Neural crest cell (in vitro differentiated cells): ENCODE measurements at regions not wholly inside any gene's neighbourhood (a gene's known extent, or its start where the extent isn't known, plus 50 kb on each side); places are given as distances from the start of the nearest gene placed in this dataset.
A peak's percentile ranks its signal among the peaks of the same experiment; 100 is the strongest.

ENCODE experiments used
- DNase-seq: peaks from one replicate; pipeline ENCODE4 v3.0.0; 2021; ENCODE audit warnings: low read depth, mixed read lengths, low spot score
- H3K27ac Mint-ChIP-seq: one replicate; pipeline ENCODE4 v1.8.0; 2021; ENCODE audit warnings: mild to moderate bottlenecking, mixed read lengths; ENCODE audit not compliant: unreplicated experiment
- H3K27me3 Mint-ChIP-seq: 2 replicates; pipeline ENCODE4 v1.8.0; 2021; ENCODE audit warnings: low read depth, mild to moderate bottlenecking, mixed read lengths
- H3K36me3 Mint-ChIP-seq: 2 replicates; pipeline ENCODE4 v1.8.0; 2021; ENCODE audit warnings: low read depth, mild to moderate bottlenecking, mixed read lengths
- H3K4me1 Mint-ChIP-seq: 2 replicates; pipeline ENCODE4 v1.8.0; 2021; ENCODE audit warnings: mixed read lengths
- H3K4me3 Mint-ChIP-seq: one replicate; pipeline ENCODE4 v1.8.0; 2021; ENCODE audit warnings: mild to moderate bottlenecking, mixed read lengths
- H3K9me3 Mint-ChIP-seq: 2 replicates; pipeline ENCODE4 v1.8.0; 2021; ENCODE audit warnings: mixed read lengths
- TF ChIP-seq, protein P1 (sequence below): fragments of 200-600 bp; sonication (generic); conservative IDR thresholded peaks from 2 replicates; pipeline ENCODE4 v1.5.0; 2021; ENCODE audit warnings: antibody characterized with exemption, mild to moderate bottlenecking

GRCh38 chr7:25636168-25636567 is 407.9 kb upstream of the NPVF start:
- DNase-seq: no peak
- no peaks in the 10 kb centered on the region for H3K27me3 Mint-ChIP-seq
- no peaks in the 10 kb centered on the region for H3K36me3 Mint-ChIP-seq
- H3K4me1 Mint-ChIP-seq: peaks cover 6% of the 10 kb centered on the region
- no peak overlapping the region for H3K27ac Mint-ChIP-seq
- H3K4me3 Mint-ChIP-seq: no peak overlapping the region
- H3K9me3 Mint-ChIP-seq: no peaks in the 10 kb centered on the region
- TF ChIP-seq, protein P1, sequence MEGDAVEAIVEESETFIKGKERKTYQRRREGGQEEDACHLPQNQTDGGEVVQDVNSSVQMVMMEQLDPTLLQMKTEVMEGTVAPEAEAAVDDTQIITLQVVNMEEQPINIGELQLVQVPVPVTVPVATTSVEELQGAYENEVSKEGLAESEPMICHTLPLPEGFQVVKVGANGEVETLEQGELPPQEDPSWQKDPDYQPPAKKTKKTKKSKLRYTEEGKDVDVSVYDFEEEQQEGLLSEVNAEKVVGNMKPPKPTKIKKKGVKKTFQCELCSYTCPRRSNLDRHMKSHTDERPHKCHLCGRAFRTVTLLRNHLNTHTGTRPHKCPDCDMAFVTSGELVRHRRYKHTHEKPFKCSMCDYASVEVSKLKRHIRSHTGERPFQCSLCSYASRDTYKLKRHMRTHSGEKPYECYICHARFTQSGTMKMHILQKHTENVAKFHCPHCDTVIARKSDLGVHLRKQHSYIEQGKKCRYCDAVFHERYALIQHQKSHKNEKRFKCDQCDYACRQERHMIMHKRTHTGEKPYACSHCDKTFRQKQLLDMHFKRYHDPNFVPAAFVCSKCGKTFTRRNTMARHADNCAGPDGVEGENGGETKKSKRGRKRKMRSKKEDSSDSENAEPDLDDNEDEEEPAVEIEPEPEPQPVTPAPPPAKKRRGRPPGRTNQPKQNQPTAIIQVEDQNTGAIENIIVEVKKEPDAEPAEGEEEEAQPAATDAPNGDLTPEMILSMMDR: no peak

- Mint-ChIP-seq H3K4me3 (no peak overlapping the region), H3K27ac (peak overlapping the region; percentile 17), H3K9me3 (no peaks in the 10 kb centered on the region), H3K4me1 (peaks cover 6% of the 10 kb centered on the region), H3K36me3 (no peaks in the 10 kb centered on the region), H3K27me3 (no peaks in the 10 kb centered on the region)
- no peak for DNase-seq
- TF ChIP-seq, protein P1: no peak
Observed at GRCh38 chr7:25636871-25637283, 408.6 kb upstream of the NPVF start.

DNA sequence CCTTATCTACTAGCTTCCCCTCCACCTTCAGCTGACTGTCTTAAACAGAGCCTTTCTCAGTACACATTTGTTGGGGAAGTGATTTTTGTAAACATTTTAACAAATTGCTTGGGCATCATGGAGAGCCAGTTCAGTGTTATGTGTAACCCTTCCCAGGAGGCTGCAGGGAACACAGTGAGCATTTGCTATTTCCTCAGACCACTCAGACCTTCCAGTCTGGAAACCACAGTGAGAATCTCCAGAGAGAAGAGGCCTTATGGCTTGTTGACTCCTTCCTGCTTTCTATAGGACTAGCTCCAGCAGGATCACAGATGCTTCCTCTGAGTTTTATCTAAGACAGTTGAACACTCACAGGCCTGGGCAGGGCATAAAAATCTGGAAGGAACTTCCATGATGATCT is 409.8 kb upstream of the NPVF start:
- Mint-ChIP-seq H3K4me3 (no peak overlapping the region), H3K9me3 (no peaks in the 10 kb centered on the region), H3K27ac (no peak overlapping the region), H3K36me3 (no peaks in the 10 kb centered on the region), H3K27me3 (no peaks in the 10 kb centered on the region), H3K4me1 (no peaks in the 10 kb centered on the region)
- TF ChIP-seq, protein P1: no peak
- no peak for DNase-seq

- no peak for DNase-seq
- H3K9me3 Mint-ChIP-seq: no peaks in the 10 kb centered on the region
- no peak overlapping the region for H3K27ac Mint-ChIP-seq
- TF ChIP-seq, protein P1: no peak
- H3K4me1 Mint-ChIP-seq: no peaks in the 10 kb centered on the region
- no peaks in the 10 kb centered on the region for H3K27me3 Mint-ChIP-seq
- H3K4me3 Mint-ChIP-seq: no peak overlapping the region
- no peaks in the 10 kb centered on the region for H3K36me3 Mint-ChIP-seq
Observed at GRCh38 chr7:25638590-25639244, 410.4 kb upstream of the NPVF start.

DNA sequence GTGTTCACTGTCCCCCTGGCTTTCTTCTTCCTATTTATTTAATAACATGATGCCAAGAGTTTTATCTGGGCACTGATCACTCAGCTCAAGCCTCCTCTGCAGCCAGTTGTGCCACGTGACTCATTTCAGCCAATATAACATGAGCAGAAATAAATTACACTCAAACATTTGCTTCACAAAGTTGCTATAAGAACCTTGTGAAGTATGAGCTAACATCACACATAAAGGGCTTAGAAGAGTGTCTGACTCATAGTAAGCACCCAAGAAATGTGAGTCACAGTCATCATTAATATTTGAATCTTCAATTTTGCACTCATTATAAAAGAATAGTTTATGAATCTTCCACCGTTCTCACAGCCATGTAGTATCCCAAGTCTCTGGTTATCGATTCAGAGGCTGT is 414.6 kb upstream of the NPVF start:
- TF ChIP-seq, protein P1: no peak
- no peak for DNase-seq
- Mint-ChIP-seq H3K4me1 (peaks cover 9% of the 10 kb centered on the region), H3K27ac (no peak overlapping the region), H3K9me3 (peaks cover 1% of the 10 kb centered on the region), H3K27me3 (no peaks in the 10 kb centered on the region), H3K36me3 (no peaks in the 10 kb centered on the region), H3K4me3 (no peak overlapping the region)
